ENCODE measurements at regions not wholly inside any gene's neighbourhood (a gene's known extent, or its start where the extent isn't known, plus 50 kb on each side); places are given as distances from the start of the nearest gene placed in this dataset.
"Not testable (repeated sequence)": the region's sequence is repeated elsewhere in the genome, so short reads cannot be mapped to it uniquely, and the experiment has no call there.

- DNase-seq (ENCODE audit: low read depth) = no peak
Measured at GRCh38 chr2:155528034-155528433, 804.5 kb downstream of the NR4A2 start.

- DNase-seq (ENCODE audit: low read depth) = no peak
Measured at GRCh38 chr2:155525199-155525598, 807.3 kb downstream of the NR4A2 start.

- no peak for DNase-seq (ENCODE audit: low read depth)
Measured at GRCh38 chr2:155519529-155520130, 812.9 kb downstream of the NR4A2 start.

- DNase-seq (ENCODE audit: low read depth) = no peak
Measured at GRCh38 chr2:155518094-155518493, 814.4 kb downstream of the NR4A2 start.

GRCh38 chr2:155517362-155517761 lies 815.2 kb downstream of the NR4A2 start:
- no peak for DNase-seq (ENCODE audit: low read depth)

GRCh38 chr2:155513248-155513647 lies 814.8 kb downstream of the KCNJ3 start:
- no peak for DNase-seq (ENCODE audit: low read depth)

- DNase-seq (ENCODE audit: low read depth) = no peak
Measured at GRCh38 chr2:155502766-155503165, 804.3 kb downstream of the KCNJ3 start.

GRCh38 chr2:155498106-155498505 lies 799.6 kb downstream of the KCNJ3 start:
- no peak for DNase-seq (ENCODE audit: low read depth)

GRCh38 chr2:155494744-155495143 lies 796.2 kb downstream of the KCNJ3 start:
- DNase-seq (ENCODE audit: low read depth) = no peak

GRCh38 chr2:155485141-155485842 lies 786.8 kb downstream of the KCNJ3 start:
- no peak for DNase-seq (ENCODE audit: low read depth)

GRCh38 chr2:155481141-155481540 lies 782.6 kb downstream of the KCNJ3 start:
- DNase-seq (ENCODE audit: low read depth) = no peak

GRCh38 chr2:155472018-155472417 lies 773.5 kb downstream of the KCNJ3 start:
- not testable (repeated sequence) for DNase-seq (ENCODE audit: low read depth)

GRCh38 chr2:155456222-155456621 lies 757.7 kb downstream of the KCNJ3 start:
- no peak for DNase-seq (ENCODE audit: low read depth)

GRCh38 chr2:155442755-155443372 lies 744.4 kb downstream of the KCNJ3 start:
- DNase-seq (ENCODE audit: low read depth) = peak; percentile 66

GRCh38 chr2:155442088-155442487 lies 743.6 kb downstream of the KCNJ3 start:
- DNase-seq (ENCODE audit: low read depth) = no peak

- DNase-seq (ENCODE audit: low read depth) = no peak
Measured at GRCh38 chr2:155431004-155431507, 732.6 kb downstream of the KCNJ3 start.

GRCh38 chr2:155427470-155427869 lies 729.0 kb downstream of the KCNJ3 start:
- DNase-seq (ENCODE audit: low read depth) = no peak

- DNase-seq (ENCODE audit: low read depth) = no peak
Measured at GRCh38 chr2:155424518-155424917, 726.0 kb downstream of the KCNJ3 start.

- no peak for DNase-seq (ENCODE audit: low read depth)
Measured at GRCh38 chr2:155418753-155419152, 720.3 kb downstream of the KCNJ3 start.

- no peak for DNase-seq (ENCODE audit: low read depth)
Measured at GRCh38 chr2:155412598-155412997, 714.1 kb downstream of the KCNJ3 start.

GRCh38 chr2:155404433-155405002 lies 706.0 kb downstream of the KCNJ3 start:
- DNase-seq (ENCODE audit: low read depth) = no peak

GRCh38 chr2:155393406-155393805 lies 694.9 kb downstream of the KCNJ3 start:
- no peak for DNase-seq (ENCODE audit: low read depth)

GRCh38 chr2:155391613-155392130 lies 693.2 kb downstream of the KCNJ3 start:
- DNase-seq (ENCODE audit: low read depth) = no peak
